ENCODE measurements at regions not wholly inside any gene's neighbourhood (a gene's known extent, or its start where the extent isn't known, plus 50 kb on each side); places are given as distances from the start of the nearest gene placed in this dataset.
A peak's percentile ranks its signal among the peaks of the same experiment; 100 is the strongest.
"Not testable (repeated sequence)": the region's sequence is repeated elsewhere in the genome, so short reads cannot be mapped to it uniquely, and the experiment has no call there.

DNA sequence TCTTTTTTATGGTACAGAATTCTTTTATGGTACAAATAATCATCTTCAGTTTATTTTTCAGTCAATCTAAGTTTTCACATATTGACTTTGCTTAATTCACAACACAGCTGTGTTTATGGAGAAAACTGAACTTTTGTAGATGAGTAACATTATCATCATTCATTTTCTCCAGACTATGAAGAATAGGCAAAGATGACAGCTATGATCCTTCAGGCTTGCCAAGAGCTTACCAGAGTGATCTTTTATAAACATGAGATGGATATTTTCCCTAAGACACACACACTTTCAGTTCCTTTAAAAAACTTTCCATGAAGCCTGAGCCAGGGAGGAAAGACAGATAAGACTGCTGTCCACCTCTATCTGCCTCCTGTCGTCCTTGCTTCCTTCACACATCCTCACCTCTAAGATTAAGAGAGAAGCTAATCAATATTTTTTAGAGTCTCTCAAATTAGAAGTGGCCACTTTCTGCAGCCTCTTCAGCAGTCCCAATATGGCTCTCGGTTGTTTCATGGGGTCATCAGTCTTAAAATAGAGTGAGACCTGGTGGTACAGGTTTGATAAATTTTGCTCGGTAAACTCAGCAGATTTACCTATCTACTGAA, 108.1 kb upstream of the SLC27A6 start:
- H3K4me3 ChIP-seq (ENCODE audit: low read length), result no peak overlapping the region
- no peak for DNase-seq (ENCODE audit: low read depth, low spot score)

DNA sequence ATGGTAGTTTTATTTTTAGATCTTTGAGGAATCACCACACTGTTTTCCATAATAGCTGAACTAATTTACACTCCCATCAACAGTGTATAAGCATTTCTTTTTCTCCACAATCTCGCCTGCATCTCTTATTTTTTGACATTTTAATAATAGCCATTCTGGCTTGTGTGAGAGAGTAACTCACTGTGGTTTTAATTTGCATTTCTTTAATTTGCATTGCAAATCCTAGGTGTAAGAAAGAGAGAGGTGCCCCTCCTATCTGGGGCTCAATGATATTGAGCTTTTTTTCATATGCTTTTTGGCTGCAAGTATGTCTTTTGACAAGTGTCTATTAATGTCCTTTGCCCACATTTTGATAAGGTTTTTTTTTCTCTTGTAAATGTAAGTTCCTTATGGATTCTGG, 106.3 kb upstream of the SLC27A6 start:
- H3K4me3 ChIP-seq (ENCODE audit: low read length), result no peak overlapping the region
- DNase-seq (ENCODE audit: low read depth, low spot score), result no peak

DNA sequence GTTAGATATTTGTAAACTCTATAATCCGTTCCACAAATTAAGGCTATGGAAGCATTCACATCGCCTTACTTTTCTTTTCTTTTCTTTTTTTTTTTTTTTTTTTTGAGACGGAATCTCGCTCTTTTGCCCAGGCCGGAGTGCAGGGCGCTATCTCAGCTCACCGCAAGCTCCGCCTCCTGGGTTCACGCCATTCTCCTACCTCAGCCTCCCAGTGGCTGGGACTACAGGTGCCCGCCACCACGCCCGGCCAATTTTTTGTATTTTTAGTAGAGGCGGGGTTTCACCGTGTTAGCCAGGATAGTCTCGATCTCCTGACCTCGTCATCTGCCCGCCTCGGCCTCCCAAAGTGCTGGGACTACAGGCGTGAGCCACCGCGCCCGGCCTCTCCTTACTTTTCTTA, 104.1 kb upstream of the SLC27A6 start:
- DNase-seq (ENCODE audit: low read depth, low spot score); H3K4me3 ChIP-seq (ENCODE audit: low read length): not testable (repeated sequence)

DNA sequence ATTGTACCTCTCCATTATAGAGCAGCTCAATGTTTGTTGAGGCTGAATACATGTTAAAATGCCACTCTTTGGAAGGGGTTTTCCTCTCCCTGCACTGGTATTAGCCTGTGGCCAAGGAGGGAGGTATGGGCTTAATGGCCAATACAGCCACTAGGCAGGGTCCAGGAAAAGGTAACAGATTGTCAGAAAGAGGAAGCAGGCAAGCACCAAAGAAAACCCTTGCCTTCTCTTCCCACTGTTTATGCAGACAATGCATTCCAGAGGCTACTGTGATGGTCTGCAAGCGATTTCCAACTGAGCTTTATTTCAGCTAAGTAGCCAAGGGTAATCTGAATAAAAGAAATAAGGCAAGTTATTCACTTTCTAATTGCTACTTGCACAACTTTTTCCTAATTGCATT, 95.3 kb upstream of the SLC27A6 start:
- H3K4me3 ChIP-seq (ENCODE audit: low read length), result no peak overlapping the region
- no peak for DNase-seq (ENCODE audit: low read depth, low spot score)

DNA sequence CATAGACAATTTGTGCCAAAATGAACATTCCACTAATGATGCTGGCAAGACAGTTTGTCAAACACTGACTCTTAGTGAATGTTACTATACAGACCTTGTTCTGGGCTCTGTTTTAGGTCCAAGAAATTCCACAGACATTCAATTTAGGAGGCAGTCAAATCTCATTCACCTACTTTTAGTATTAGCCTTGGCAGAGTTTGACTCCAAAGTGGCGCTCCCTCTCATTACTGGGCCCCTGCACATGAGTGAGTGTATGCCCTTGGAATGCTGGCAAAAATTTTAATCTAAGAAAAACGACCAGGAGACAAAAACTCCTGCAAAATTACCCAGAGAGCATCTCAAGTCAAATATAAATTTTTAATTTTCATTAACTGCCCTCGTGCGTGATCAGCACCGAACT, 94.9 kb upstream of the SLC27A6 start:
- DNase-seq (ENCODE audit: low read depth, low spot score), result no peak
- H3K4me3 ChIP-seq (ENCODE audit: low read length), result no peak overlapping the region

DNA sequence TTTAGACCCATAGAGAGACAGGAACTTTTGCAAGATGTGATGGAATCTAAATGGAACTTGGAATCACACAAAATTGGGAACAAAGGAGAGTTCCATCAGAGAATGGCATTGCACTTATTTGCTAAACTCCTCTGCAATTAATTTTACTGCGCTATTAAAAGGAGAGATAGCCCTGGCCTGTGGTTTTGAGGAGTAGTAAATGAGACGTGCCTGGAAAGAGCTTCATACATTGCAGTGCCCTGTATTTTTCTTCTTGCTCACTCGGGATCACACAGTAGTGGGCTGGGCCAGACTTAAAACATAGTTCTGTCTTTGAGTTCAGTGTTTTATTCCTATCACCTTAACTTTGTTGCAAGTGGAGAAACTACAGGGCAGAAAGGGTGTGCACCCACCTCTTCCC, 94.4 kb upstream of the SLC27A6 start:
- no peak for DNase-seq (ENCODE audit: low read depth, low spot score)
- H3K4me3 ChIP-seq (ENCODE audit: low read length), result no peak overlapping the region

DNA sequence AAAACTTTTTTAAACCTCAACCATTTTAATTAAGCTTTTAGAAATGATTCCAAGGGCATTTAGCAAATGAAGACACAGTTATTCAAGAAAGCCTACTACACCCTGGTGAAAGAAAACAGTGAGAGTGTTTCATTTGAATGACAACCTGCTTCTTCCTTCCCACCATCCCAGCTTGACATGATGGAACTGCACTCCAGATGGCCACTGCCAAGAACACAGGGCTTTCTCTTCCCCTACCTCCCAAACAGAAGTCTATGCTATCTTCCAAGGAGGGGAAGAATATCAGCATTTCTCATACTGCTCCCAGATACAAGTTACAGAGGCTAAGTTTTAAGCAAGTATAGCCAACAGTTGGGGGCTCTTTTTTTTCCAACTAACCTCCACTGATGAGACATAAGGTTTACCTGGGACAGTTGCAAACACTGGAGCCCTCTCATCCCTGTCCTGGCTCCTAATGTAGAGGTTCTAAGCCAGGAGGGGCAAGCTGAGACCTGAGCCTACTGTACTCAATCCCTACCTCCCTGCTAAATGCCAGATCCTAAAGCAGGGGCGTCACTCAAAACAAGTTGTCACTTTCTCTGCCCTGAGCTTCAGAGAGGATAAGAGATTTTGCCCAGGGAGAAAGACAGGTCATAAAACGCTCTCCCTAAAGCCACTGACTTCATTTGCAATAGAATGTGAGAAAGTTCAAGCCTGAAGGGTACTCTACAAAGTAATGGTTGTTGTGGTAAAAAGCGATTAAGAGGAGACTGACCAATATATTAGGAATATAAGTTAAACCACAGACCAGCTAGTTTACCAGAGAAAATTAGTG, 88.5 kb upstream of the SLC27A6 start:
- H3K4me3 ChIP-seq (ENCODE audit: low read length), result no peak overlapping the region
- no peak for DNase-seq (ENCODE audit: low read depth, low spot score)

DNA sequence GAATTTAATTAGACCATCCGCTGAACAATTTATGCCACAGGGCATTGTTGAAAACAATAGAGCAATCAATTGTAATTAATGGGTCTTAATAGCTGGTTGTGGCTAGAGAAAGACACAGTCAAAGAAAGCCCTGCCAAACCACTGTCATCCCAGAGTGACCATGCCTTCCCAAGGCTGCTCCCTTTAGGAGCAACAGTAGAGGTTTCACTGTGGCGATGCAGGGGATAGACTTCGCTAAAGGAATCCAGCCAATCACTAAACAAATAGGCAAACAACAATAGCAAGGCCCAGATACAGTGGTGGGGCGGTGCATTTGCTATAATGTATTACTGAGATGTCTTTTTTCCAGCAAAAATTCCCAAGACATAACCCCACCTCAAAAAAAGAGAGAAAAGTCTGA, 87.8 kb upstream of the SLC27A6 start:
- no peak for DNase-seq (ENCODE audit: low read depth, low spot score)
- no peak overlapping the region for H3K4me3 ChIP-seq (ENCODE audit: low read length)

DNA sequence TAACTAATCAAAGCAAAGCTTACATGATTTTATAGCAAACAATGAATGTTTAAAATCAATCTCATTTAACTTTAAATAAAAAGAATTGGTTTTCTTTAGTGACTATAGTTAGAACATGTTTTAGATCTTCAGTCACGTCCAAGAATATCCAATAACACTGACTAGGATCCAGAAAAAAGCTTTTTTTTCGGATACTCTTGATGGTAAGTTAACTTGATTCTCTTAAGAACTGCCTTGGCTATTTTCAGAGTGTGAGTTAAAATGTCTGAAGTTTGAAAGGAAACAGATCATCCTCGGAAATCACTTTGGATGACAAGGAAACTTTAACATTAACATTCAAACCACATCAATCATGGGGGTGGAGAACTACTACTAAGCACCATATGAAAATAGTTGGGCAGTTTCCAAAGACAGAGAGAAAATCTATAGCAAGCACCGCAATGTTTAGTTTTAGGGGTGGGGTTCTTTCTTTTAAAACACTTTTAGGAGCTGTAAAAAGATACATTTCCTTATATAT, 83.7 kb upstream of the SLC27A6 start:
- no peak overlapping the region for H3K4me3 ChIP-seq (ENCODE audit: low read length)
- DNase-seq (ENCODE audit: low read depth, low spot score), result no peak

DNA sequence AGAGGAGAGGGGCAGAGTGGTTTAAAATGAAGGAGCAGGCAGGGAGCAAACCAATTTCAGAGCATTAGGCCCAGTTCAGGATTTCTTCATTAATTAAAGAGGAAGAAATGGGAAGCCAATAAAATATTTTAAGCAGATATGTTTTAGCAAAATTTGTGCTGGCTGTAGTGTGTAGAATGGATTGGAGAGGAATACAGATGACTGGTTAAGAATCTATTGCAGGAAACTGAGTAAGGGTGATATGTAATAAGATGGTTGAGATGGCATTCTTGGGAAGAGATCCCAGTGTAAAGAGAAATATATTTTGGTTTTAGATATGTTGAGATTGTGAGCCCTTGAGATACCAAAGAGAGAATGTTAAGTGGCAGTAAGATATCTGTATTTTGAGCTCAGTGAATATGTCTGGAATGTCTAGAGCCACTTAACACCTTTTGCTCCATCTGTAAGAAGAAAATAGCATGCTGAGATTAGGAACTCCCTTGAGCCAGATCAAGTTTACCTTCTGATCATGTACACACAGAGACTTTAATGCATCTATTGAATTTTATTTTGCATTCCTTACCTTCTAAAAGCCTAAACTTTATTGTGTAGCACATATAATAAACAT, 79.5 kb upstream of the SLC27A6 start:
- no peak for DNase-seq (ENCODE audit: low read depth, low spot score)
- H3K4me3 ChIP-seq (ENCODE audit: low read length), result no peak overlapping the region

DNA sequence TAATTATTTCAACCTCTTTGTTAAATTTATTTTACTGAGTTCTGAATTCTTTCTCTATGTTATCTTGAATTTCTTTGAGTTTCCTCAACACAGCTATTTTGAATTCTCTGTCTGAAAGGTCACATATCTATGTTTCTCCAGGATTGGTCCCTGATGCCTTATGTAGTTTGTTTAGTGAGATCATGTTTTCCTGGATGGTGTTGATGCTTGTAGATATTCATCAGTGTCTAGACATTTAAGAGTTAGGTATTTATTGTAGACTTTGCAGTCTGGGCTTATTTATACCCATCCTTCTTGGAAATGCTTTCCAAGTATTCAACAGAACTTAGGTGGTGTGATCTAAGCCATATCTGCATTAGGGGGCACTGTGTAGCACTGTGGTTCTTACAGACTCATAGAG, 70.2 kb upstream of the SLC27A6 start:
- DNase-seq (ENCODE audit: low read depth, low spot score), result no peak
- H3K4me3 ChIP-seq (ENCODE audit: low read length), result no peak overlapping the region

DNA sequence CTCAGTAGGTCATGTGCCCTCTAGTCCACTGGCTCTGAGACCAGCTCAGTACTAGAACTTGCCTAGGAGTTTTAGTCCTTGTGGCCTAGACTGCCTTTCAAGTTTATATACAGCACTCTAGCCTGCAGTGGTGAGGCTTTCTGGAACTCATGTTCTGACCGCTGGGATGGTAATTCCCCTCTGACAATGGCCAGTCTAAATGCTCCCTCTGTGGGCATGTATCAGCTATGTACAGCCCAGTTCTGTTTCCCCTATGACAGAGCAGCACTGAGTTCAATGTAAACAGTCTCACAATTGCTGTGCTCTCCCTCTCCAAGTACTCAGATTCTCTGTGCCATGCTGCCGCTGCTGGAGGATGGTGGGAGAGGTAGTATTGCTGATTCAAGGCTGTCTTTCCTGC, 68.6 kb upstream of the SLC27A6 start:
- no peak for DNase-seq (ENCODE audit: low read depth, low spot score)

DNA sequence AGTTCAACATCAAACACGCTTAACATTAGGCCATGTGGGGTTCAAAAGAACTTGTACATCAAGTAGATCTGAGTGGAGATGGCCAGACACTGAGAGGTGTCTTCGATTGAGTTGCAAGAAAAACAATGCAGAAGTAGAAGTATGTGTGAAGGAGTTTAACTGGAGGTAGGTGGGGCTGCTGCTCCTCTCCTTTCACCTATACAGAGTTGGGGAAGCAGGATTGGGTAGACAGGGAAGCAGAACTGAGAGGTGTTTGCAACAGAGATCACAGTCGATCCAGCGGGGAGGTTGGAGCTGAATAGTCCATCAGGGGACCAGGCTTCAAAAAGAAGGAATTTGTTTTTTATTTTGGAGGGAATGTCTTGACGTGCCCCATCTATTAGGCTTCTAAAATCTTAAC, 61.7 kb upstream of the SLC27A6 start:
- H3K4me3 ChIP-seq (ENCODE audit: low read length), result no peak overlapping the region
- DNase-seq (ENCODE audit: low read depth, low spot score), result no peak

More for the DNA sequence above, 68.6 kb upstream of the SLC27A6 start:
- no peak overlapping the region for H3K4me3 ChIP-seq (ENCODE audit: low read length)

DNA sequence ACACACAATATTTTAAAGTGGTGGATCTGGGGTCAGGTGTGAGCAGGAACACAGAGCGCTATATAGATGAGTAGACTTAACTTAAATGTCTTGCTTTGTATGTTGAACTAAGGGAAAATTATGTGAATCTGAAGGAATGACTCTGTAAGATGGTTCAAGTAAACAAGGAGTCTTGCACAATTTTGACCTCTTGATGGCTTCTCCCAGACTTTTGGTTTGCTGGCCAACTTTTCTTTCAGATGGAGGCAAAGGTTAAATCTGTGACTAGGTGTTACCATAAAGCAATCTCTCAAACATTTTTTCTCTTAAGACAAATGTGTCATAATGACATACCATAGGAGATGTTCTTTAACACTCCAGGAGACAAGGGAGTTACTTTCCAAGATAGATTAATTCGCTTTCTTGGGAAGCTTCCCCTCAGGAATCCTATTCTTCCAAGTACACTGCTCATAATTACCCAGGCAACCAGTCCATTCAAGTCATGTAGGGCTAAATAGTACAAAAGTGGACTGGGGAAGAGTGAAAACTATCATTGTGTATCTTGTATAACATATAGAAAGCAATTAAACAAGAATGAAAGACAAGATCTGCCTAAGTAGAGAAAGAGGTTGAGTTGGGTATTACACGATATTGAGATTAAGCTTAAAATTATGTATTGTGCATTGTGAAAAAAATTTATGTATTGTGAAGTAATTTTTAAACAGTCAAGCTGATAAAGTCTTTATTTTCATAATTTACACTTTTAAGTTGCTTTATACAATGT, 60.3 kb upstream of the SLC27A6 start:
- H3K4me3 ChIP-seq (ENCODE audit: low read length), result no peak overlapping the region
- DNase-seq (ENCODE audit: low read depth, low spot score), result no peak

DNA sequence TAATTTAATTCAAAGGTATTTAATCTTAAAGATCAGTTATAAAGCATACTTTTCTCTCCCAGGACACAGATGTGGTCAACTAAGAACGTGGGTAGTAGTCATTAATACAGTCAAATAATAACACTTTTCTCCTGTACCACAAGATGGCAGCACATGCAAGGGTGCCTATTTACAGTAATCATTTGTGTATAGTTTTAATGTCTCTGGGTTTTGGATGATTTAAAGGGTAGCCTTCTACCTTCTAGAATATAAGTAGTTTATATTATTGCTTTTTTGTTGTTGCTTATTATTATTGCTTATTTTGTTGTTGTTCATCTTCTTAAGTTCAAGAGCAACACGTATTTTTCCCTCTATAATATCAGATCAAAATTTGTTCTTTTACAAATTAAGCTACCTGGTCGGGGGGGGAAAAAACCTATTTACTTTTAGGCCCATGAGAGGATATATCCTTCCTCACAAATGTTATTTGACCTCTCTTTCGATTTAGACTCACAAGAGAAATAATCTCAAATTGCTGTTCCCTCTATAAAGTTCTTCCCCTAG, 59.6 kb upstream of the SLC27A6 start:
- H3K4me3 ChIP-seq (ENCODE audit: low read length), result no peak overlapping the region
- DNase-seq (ENCODE audit: low read depth, low spot score), result peak; percentile 33

DNA sequence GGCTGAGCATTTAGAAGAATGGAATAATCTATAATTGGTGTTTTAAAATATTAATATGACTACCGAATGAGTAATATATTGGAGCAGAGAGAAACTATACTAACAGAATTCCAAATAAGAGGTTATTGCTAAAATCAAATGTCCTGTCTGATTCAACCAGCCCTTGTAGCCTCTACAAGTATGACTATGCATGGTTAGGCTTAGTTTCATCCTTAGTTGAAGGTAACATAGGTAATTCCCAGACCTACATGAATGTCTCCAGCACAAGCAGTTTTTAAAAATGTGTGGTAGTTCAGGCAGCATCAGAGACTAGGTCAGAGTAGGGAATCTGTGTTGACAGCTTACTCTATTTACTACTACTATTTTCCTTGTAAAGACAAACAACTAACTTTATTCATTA, 51.7 kb upstream of the SLC27A6 start:
- no peak overlapping the region for H3K4me3 ChIP-seq (ENCODE audit: low read length)
- DNase-seq (ENCODE audit: low read depth, low spot score), result no peak
